H1 (cell line): ENCODE measurements at regions not wholly inside any gene's neighbourhood (a gene's known extent, or its start where the extent isn't known, plus 50 kb on each side); places are given as distances from the start of the nearest gene placed in this dataset.

Source experiments
- NANOG ChIP-seq: IDR thresholded peaks from 2 replicates; pipeline ENCODE4 v1.6.1; 2011; ENCODE audit warnings: low read length, low read depth, mild to moderate bottlenecking, inconsistent platforms; ENCODE audit not compliant: insufficient read depth, poor library complexity, severe bottlenecking
- PHF8 ChIP-seq: fragments of 200-600 bp; sonication (generic); conservative IDR thresholded peaks from 2 replicates; pipeline ENCODE4 v1.7.1; 2012; ENCODE audit warnings: low read depth, mild to moderate bottlenecking, inconsistent platforms, low read length, moderate library complexity
- POLR2A ChIP-seq, 2 experiments: IDR thresholded peaks; 1 replicate in 1 of 2; 2 replicates in 1 of 2; pipeline ENCODE4 v1.6.1; 2011; ENCODE audit warnings: low read depth in 2 of 2, low read length in 2 of 2, mild to moderate bottlenecking in 2 of 2; ENCODE audit errors: control extremely low read depth in 1 of 2
- RFX5 ChIP-seq: IDR thresholded peaks from 2 replicates; pipeline ENCODE4 v1.6.1; 2011; ENCODE audit warnings: low read depth, low read length, improper control_type of control experiment, borderline replicate concordance
- SAP30 ChIP-seq: fragments of 300-600 bp; sonication (generic); IDR thresholded peaks from 2 replicates; pipeline ENCODE4 v1.7.1; 2012; ENCODE audit warnings: low read length, moderate library complexity, mild to moderate bottlenecking, inconsistent platforms; ENCODE audit not compliant: insufficient read depth, insufficient replicate concordance
- TF ChIP-seq, protein P1 (sequence below): fragments of 300-600 bp; sonication (generic); IDR thresholded peaks from 2 replicates; pipeline ENCODE4 v1.7.1; 2012; ENCODE audit warnings: low read length, moderate library complexity, mild to moderate bottlenecking, inconsistent platforms; ENCODE audit not compliant: insufficient replicate concordance

DNA sequence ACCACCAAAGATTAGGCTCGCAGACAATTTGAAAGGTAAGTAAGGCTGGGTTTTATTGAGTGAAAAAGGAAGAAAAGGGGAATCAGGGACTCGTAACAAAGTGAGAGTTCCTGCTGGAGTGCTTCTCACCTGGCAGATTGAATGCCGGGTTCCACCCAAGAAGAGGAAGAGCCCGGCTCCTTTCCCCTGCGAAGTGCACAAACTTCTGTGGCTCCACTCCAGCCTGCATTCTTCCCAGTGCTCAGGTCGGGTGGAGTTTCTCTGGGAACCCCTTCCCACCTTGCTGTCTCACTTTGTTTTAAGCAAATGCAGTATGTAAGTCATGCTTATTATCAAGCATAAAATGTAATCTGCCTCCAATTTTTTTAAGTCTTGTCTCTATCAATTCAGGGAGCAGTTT, 87.1 kb upstream of the TMEM106B start (continued):
- TF ChIP-seq, protein P1, sequence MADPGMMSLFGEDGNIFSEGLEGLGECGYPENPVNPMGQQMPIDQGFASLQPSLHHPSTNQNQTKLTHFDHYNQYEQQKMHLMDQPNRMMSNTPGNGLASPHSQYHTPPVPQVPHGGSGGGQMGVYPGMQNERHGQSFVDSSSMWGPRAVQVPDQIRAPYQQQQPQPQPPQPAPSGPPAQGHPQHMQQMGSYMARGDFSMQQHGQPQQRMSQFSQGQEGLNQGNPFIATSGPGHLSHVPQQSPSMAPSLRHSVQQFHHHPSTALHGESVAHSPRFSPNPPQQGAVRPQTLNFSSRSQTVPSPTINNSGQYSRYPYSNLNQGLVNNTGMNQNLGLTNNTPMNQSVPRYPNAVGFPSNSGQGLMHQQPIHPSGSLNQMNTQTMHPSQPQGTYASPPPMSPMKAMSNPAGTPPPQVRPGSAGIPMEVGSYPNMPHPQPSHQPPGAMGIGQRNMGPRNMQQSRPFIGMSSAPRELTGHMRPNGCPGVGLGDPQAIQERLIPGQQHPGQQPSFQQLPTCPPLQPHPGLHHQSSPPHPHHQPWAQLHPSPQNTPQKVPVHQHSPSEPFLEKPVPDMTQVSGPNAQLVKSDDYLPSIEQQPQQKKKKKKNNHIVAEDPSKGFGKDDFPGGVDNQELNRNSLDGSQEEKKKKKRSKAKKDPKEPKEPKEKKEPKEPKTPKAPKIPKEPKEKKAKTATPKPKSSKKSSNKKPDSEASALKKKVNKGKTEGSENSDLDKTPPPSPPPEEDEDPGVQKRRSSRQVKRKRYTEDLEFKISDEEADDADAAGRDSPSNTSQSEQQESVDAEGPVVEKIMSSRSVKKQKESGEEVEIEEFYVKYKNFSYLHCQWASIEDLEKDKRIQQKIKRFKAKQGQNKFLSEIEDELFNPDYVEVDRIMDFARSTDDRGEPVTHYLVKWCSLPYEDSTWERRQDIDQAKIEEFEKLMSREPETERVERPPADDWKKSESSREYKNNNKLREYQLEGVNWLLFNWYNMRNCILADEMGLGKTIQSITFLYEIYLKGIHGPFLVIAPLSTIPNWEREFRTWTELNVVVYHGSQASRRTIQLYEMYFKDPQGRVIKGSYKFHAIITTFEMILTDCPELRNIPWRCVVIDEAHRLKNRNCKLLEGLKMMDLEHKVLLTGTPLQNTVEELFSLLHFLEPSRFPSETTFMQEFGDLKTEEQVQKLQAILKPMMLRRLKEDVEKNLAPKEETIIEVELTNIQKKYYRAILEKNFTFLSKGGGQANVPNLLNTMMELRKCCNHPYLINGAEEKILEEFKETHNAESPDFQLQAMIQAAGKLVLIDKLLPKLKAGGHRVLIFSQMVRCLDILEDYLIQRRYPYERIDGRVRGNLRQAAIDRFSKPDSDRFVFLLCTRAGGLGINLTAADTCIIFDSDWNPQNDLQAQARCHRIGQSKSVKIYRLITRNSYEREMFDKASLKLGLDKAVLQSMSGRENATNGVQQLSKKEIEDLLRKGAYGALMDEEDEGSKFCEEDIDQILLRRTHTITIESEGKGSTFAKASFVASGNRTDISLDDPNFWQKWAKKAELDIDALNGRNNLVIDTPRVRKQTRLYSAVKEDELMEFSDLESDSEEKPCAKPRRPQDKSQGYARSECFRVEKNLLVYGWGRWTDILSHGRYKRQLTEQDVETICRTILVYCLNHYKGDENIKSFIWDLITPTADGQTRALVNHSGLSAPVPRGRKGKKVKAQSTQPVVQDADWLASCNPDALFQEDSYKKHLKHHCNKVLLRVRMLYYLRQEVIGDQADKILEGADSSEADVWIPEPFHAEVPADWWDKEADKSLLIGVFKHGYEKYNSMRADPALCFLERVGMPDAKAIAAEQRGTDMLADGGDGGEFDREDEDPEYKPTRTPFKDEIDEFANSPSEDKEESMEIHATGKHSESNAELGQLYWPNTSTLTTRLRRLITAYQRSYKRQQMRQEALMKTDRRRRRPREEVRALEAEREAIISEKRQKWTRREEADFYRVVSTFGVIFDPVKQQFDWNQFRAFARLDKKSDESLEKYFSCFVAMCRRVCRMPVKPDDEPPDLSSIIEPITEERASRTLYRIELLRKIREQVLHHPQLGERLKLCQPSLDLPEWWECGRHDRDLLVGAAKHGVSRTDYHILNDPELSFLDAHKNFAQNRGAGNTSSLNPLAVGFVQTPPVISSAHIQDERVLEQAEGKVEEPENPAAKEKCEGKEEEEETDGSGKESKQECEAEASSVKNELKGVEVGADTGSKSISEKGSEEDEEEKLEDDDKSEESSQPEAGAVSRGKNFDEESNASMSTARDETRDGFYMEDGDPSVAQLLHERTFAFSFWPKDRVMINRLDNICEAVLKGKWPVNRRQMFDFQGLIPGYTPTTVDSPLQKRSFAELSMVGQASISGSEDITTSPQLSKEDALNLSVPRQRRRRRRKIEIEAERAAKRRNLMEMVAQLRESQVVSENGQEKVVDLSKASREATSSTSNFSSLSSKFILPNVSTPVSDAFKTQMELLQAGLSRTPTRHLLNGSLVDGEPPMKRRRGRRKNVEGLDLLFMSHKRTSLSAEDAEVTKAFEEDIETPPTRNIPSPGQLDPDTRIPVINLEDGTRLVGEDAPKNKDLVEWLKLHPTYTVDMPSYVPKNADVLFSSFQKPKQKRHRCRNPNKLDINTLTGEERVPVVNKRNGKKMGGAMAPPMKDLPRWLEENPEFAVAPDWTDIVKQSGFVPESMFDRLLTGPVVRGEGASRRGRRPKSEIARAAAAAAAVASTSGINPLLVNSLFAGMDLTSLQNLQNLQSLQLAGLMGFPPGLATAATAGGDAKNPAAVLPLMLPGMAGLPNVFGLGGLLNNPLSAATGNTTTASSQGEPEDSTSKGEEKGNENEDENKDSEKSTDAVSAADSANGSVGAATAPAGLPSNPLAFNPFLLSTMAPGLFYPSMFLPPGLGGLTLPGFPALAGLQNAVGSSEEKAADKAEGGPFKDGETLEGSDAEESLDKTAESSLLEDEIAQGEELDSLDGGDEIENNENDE: no peak
- no peak for TF ChIP-seq PHF8
- no peak for TF ChIP-seq NANOG
- TF ChIP-seq RFX5: no peak
- no peak for TF ChIP-seq SAP30
- no peak for TF ChIP-seq POLR2A (IDR thresholded peaks at IDR 0.05; ENCODE audit: control extremely low read depth in 1 of 2, low read depth in 2 of 2, low read length in 2 of 2)
